Gastroesophageal sphincter (tissue), 4 donors: ENCODE measurements at regions not wholly inside any gene's neighbourhood (a gene's known extent, or its start where the extent isn't known, plus 50 kb on each side); places are given as distances from the start of the nearest gene placed in this dataset.

Source experiments
- ATAC-seq: fragments of 150-250 bp; one replicate; pipeline ENCODE4 v1.9.1; 2016; ENCODE audit warnings: mild to moderate bottlenecking, moderate library complexity
- H3K27ac ChIP-seq, 4 donors: fragments of 200-600 bp; sonication (generic) in 3 of 4; 1 replicate in 3 of 4; 2 replicates in 1 of 4; pipeline ENCODE4 v1.5.1; 2016 to 2019
- H3K27me3 ChIP-seq: fragments of 200-600 bp; sonication (generic); one replicate; pipeline ENCODE4 v1.5.1; 2019
- H3K36me3 ChIP-seq, 2 donors: fragments of 200-600 bp; sonication (generic); one replicate each; pipeline ENCODE4 v1.5.1; 2019; ENCODE audit warnings: control low read depth in 1 of 2
- H3K4me1 ChIP-seq, 3 donors: fragments of 200-600 bp; sonication (generic); 1 replicate in 2 of 3; 2 replicates in 1 of 3; pipeline ENCODE4 v1.5.1; 2016 to 2019; ENCODE audit warnings: control low read depth in 2 of 3
- H3K4me3 ChIP-seq, 2 donors: fragments of 200-600 bp; sonication (generic); one replicate each; pipeline ENCODE4 v1.5.1; 2019; ENCODE audit warnings: mild to moderate bottlenecking in 1 of 2, moderate library complexity in 1 of 2
- H3K9me3 ChIP-seq, 3 donors: fragments of 200-600 bp; sonication (generic); one replicate each; pipeline ENCODE4 v1.5.1; 2017 to 2019; ENCODE audit warnings: control low read depth in 2 of 3
- EP300 ChIP-seq: sonication (generic); formaldehyde crosslinking; IDR thresholded peaks from one replicate; pipeline ENCODE4 v1.6.1; 2017; ENCODE audit warnings: antibody characterized with exemption, mild to moderate bottlenecking
- POLR2A ChIP-seq, 2 donors: fragments of 450-650 bp; IDR thresholded peaks; one replicate each; pipeline ENCODE4 v1.6.1; 2017; ENCODE audit warnings: antibody characterized with exemption in 2 of 2, mild to moderate bottlenecking in 2 of 2, moderate library complexity in 1 of 2
- POLR2AphosphoS5 ChIP-seq: sonication (generic); formaldehyde crosslinking; IDR thresholded peaks from one replicate; pipeline ENCODE4 v1.6.1; 2017; ENCODE audit warnings: antibody characterized with exemption
- WGBS, 2 donors: methylation state at CpG; one replicate each; pipeline ENCODE4 v1.1.5; 2018; ENCODE audit warnings: low coverage in 1 of 2; 5-methylcytosine and 5-hydroxymethylcytosine counted together
- TF ChIP-seq, protein P1 (sequence below), 4 experiments: fragments of 200-600 bp in 2 of 4; fragments of 450-650 bp in 2 of 4; sonication (generic) in 1 of 4; IDR thresholded peaks; one replicate each; pipeline ENCODE4 v1.5.1; 2017 to 2019; ENCODE audit warnings: antibody characterized with exemption in 4 of 4, mild to moderate bottlenecking in 2 of 4, moderate library complexity in 2 of 4

DNA sequence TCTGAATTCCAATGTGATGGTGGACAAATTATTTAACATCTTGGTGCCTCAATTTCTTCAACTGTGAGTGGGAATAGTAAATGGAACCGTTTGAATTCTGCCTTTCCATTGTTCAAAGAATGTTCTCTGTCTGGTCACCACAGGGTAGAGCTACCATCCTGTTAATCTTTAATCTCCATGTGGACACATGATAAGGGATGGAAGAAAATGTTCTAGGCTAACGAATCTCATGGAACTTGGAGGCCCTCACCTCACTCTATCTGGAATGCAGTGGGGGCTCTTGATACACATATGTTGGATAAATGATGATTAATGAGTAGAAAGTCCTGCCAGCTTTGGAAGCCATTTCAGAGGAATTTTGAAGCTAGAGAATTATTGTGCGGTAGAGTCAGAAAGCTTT, 118.5 kb upstream of the HABP2 start:
- 69 to 85% methylated on average over 3 of the region's 3 CpGs for WGBS, 2 donors
- ATAC-seq: no peak
- TF ChIP-seq, protein P1, sequence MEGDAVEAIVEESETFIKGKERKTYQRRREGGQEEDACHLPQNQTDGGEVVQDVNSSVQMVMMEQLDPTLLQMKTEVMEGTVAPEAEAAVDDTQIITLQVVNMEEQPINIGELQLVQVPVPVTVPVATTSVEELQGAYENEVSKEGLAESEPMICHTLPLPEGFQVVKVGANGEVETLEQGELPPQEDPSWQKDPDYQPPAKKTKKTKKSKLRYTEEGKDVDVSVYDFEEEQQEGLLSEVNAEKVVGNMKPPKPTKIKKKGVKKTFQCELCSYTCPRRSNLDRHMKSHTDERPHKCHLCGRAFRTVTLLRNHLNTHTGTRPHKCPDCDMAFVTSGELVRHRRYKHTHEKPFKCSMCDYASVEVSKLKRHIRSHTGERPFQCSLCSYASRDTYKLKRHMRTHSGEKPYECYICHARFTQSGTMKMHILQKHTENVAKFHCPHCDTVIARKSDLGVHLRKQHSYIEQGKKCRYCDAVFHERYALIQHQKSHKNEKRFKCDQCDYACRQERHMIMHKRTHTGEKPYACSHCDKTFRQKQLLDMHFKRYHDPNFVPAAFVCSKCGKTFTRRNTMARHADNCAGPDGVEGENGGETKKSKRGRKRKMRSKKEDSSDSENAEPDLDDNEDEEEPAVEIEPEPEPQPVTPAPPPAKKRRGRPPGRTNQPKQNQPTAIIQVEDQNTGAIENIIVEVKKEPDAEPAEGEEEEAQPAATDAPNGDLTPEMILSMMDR (IDR thresholded peaks at IDR 0.05): no peak
- TF ChIP-seq POLR2A (IDR thresholded peaks at IDR 0.05): no peak
- no peak for TF ChIP-seq POLR2AphosphoS5
- no peak for TF ChIP-seq EP300

GRCh38 chr10:113434950-113435349, 117.9 kb upstream of the HABP2 start:
- no peak overlapping the region for H3K27ac ChIP-seq
- WGBS, 2 donors: 87 to 93% methylated on average over 2 of the region's 2 CpGs
- ATAC-seq: no peak
- no peak overlapping the region for H3K4me3 ChIP-seq
- peaks cover 0 to 16% (median 0%) of the 10 kb centered on the region in 3 donors for H3K9me3 ChIP-seq
- no peak for TF ChIP-seq POLR2AphosphoS5
- TF ChIP-seq EP300: no peak
- TF ChIP-seq, protein P1 (IDR thresholded peaks at IDR 0.05): no peak
- TF ChIP-seq POLR2A (IDR thresholded peaks at IDR 0.05): no peak
- no peaks in the 10 kb centered on the region for H3K4me1 ChIP-seq
- H3K27me3 ChIP-seq: no peaks in the 10 kb centered on the region
- no peaks in the 10 kb centered on the region for H3K36me3 ChIP-seq

More for the DNA sequence above, 118.5 kb upstream of the HABP2 start:
- Histone ChIP-seq H3K27me3 (no peaks in the 10 kb centered on the region), H3K36me3 (no peaks in the 10 kb centered on the region), H3K4me1 (no peaks in the 10 kb centered on the region), H3K27ac (no peak overlapping the region), H3K4me3 (no peak overlapping the region), H3K9me3 (peaks cover 0 to 16% (median 0%) of the 10 kb centered on the region in 3 donors)

- no peaks in the 10 kb centered on the region for H3K36me3 ChIP-seq
- H3K9me3 ChIP-seq: peaks cover 0 to 9% (median 0%) of the 10 kb centered on the region in 3 donors
- ATAC-seq: no peak
- no peak overlapping the region for H3K4me3 ChIP-seq
- no peak for TF ChIP-seq POLR2A (IDR thresholded peaks at IDR 0.05)
- TF ChIP-seq, protein P1 (IDR thresholded peaks at IDR 0.05): no peak
- TF ChIP-seq POLR2AphosphoS5: no peak
- TF ChIP-seq EP300: no peak
- H3K4me1 ChIP-seq: no peaks in the 10 kb centered on the region
- H3K27me3 ChIP-seq: no peaks in the 10 kb centered on the region
- WGBS, 2 donors: 65% methylated on average over 2 of the region's 2 CpGs; no CpG with 5 or more reads in 1 of the 2 donors
- no peak overlapping the region for H3K27ac ChIP-seq
Observed at GRCh38 chr10:113435881-113436280, 117.0 kb upstream of the HABP2 start.

- H3K4me1 ChIP-seq: no peaks in the 10 kb centered on the region
- H3K27me3 ChIP-seq: no peaks in the 10 kb centered on the region
- no peak overlapping the region for H3K27ac ChIP-seq
- peaks cover 0 to 4% (median 0%) of the 10 kb centered on the region in 3 donors for H3K9me3 ChIP-seq
- H3K4me3 ChIP-seq: no peak overlapping the region
- no peak for ATAC-seq
- no peaks in the 10 kb centered on the region for H3K36me3 ChIP-seq
- WGBS, 2 donors: 60 to 67% methylated on average over 1 to 3 of the region's 4 CpGs
- TF ChIP-seq EP300 (no peak), POLR2A (IDR thresholded peaks at IDR 0.05) (no peak), POLR2AphosphoS5 (no peak)
- TF ChIP-seq, protein P1 (IDR thresholded peaks at IDR 0.05): no peak
Observed at GRCh38 chr10:113436851-113437250, 116.0 kb upstream of the HABP2 start.

- no peaks in the 10 kb centered on the region for H3K36me3 ChIP-seq
- peaks cover 0 to 4% (median 0%) of the 10 kb centered on the region in 3 donors for H3K9me3 ChIP-seq
- WGBS, 2 donors: 60 to 94% methylated on average over 1 to 2 of the region's 2 CpGs
- H3K27me3 ChIP-seq: no peaks in the 10 kb centered on the region
- H3K4me1 ChIP-seq: no peaks in the 10 kb centered on the region
- H3K4me3 ChIP-seq: no peak overlapping the region
- no peak for ATAC-seq
- H3K27ac ChIP-seq: no peak overlapping the region
- no peak for TF ChIP-seq EP300
- no peak for TF ChIP-seq POLR2AphosphoS5
- TF ChIP-seq, protein P1 (IDR thresholded peaks at IDR 0.05): no peak
- no peak for TF ChIP-seq POLR2A (IDR thresholded peaks at IDR 0.05)
Observed at GRCh38 chr10:113438652-113439051, 114.2 kb upstream of the HABP2 start.
